ENCODE measurements at regions not wholly inside any gene's neighbourhood (a gene's known extent, or its start where the extent isn't known, plus 50 kb on each side); places are given as distances from the start of the nearest gene placed in this dataset.
"Not testable (repeated sequence)": the region's sequence is repeated elsewhere in the genome, so short reads cannot be mapped to it uniquely, and the experiment has no call there.

- no peaks in the 10 kb centered on the region for H3K9me2 ChIP-seq (replicated peaks; ENCODE audit: insufficient read depth)
- no peaks in the 10 kb centered on the region for H3K79me2 ChIP-seq
- no peak overlapping the region for H3K4me3 ChIP-seq
- H3K27me3 ChIP-seq: no peaks in the 10 kb centered on the region
- no peak for TF ChIP-seq EZH2phosphoT487 (IDR thresholded peaks at IDR 0.05; ENCODE audit: low read depth, severe bottlenecking, unreplicated experiment)
- H3K36me3 ChIP-seq (replicated peaks; ENCODE audit: insufficient read depth, low read depth): no peaks in the 10 kb centered on the region
- H3K4me2 ChIP-seq: no peak overlapping the region
- no peak overlapping the region for H3K27ac ChIP-seq
- WGBS (ENCODE audit: low lambda C conversion rate, missing lambda C conversion rate): 72% methylated on average over 2 of the region's 2 CpGs
- DNase-seq (ENCODE audit: low spot score): no peak
- H3K4me1 ChIP-seq (ENCODE audit: insufficient read depth): no peaks in the 10 kb centered on the region
- H2AFZ ChIP-seq: no peak overlapping the region
- H3K9me3 ChIP-seq (ENCODE audit: low read depth): no peaks in the 10 kb centered on the region
- no peaks in the 10 kb centered on the region for H4K20me1 ChIP-seq (ENCODE audit: insufficient read depth, poor library complexity, severe bottlenecking)
Measured at GRCh38 chr3:104214937-104215336, 1151.8 kb upstream of the ALCAM start.

- not testable (repeated sequence) for H3K27me3 ChIP-seq; H3K4me2 ChIP-seq; DNase-seq (ENCODE audit: low spot score); H3K27ac ChIP-seq; H3K9me3 ChIP-seq (ENCODE audit: low read depth); H3K4me3 ChIP-seq; H3K9me2 ChIP-seq (replicated peaks; ENCODE audit: insufficient read depth); H4K20me1 ChIP-seq (ENCODE audit: insufficient read depth, poor library complexity, severe bottlenecking); H2AFZ ChIP-seq; H3K36me3 ChIP-seq (replicated peaks; ENCODE audit: insufficient read depth, low read depth); H3K79me2 ChIP-seq; H3K4me1 ChIP-seq (ENCODE audit: insufficient read depth)
- 94% methylated on average over 2 of the region's 2 CpGs for WGBS (ENCODE audit: low lambda C conversion rate, missing lambda C conversion rate)
Measured at GRCh38 chr3:104219046-104219445, 1147.7 kb upstream of the ALCAM start.

- H3K79me2 ChIP-seq: no peaks in the 10 kb centered on the region
- no peaks in the 10 kb centered on the region for H3K36me3 ChIP-seq (replicated peaks; ENCODE audit: insufficient read depth, low read depth)
- no peaks in the 10 kb centered on the region for H3K27me3 ChIP-seq
- DNase-seq (ENCODE audit: low spot score): no peak
- TF ChIP-seq EZH2 (IDR thresholded peaks at IDR 0.05; ENCODE audit: borderline replicate concordance) (no peak), EZH2phosphoT487 (IDR thresholded peaks at IDR 0.05; ENCODE audit: low read depth, severe bottlenecking, unreplicated experiment) (no peak)
- TF ChIP-seq, protein P1, sequence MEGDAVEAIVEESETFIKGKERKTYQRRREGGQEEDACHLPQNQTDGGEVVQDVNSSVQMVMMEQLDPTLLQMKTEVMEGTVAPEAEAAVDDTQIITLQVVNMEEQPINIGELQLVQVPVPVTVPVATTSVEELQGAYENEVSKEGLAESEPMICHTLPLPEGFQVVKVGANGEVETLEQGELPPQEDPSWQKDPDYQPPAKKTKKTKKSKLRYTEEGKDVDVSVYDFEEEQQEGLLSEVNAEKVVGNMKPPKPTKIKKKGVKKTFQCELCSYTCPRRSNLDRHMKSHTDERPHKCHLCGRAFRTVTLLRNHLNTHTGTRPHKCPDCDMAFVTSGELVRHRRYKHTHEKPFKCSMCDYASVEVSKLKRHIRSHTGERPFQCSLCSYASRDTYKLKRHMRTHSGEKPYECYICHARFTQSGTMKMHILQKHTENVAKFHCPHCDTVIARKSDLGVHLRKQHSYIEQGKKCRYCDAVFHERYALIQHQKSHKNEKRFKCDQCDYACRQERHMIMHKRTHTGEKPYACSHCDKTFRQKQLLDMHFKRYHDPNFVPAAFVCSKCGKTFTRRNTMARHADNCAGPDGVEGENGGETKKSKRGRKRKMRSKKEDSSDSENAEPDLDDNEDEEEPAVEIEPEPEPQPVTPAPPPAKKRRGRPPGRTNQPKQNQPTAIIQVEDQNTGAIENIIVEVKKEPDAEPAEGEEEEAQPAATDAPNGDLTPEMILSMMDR (IDR thresholded peaks at IDR 0.05; ENCODE audit: poor library complexity): no peak
- H3K27ac ChIP-seq: no peak overlapping the region
- H3K4me3 ChIP-seq: no peak overlapping the region
- H2AFZ ChIP-seq: no peak overlapping the region
- WGBS (ENCODE audit: low lambda C conversion rate, missing lambda C conversion rate): 97% methylated on average over 1 of the region's 1 CpG
- no peaks in the 10 kb centered on the region for H3K9me2 ChIP-seq (replicated peaks; ENCODE audit: insufficient read depth)
- H3K4me2 ChIP-seq: no peak overlapping the region
- no peaks in the 10 kb centered on the region for H4K20me1 ChIP-seq (ENCODE audit: insufficient read depth, poor library complexity, severe bottlenecking)
- H3K4me1 ChIP-seq (ENCODE audit: insufficient read depth): no peaks in the 10 kb centered on the region
- H3K9me3 ChIP-seq (ENCODE audit: low read depth): no peaks in the 10 kb centered on the region
Measured at GRCh38 chr3:104234442-104235194, 1132.1 kb upstream of the ALCAM start.

- 54% methylated on average over 4 of the region's 4 CpGs for WGBS (ENCODE audit: low lambda C conversion rate, missing lambda C conversion rate)
- no peaks in the 10 kb centered on the region for H3K36me3 ChIP-seq (replicated peaks; ENCODE audit: insufficient read depth, low read depth)
- H4K20me1 ChIP-seq (ENCODE audit: insufficient read depth, poor library complexity, severe bottlenecking): no peaks in the 10 kb centered on the region
- H3K9me3 ChIP-seq (ENCODE audit: low read depth): no peaks in the 10 kb centered on the region
- no peak overlapping the region for H3K4me3 ChIP-seq
- H3K27me3 ChIP-seq: no peaks in the 10 kb centered on the region
- H2AFZ ChIP-seq: no peak overlapping the region
- no peak for DNase-seq (ENCODE audit: low spot score)
- no peak overlapping the region for H3K4me2 ChIP-seq
- no peak overlapping the region for H3K27ac ChIP-seq
- no peaks in the 10 kb centered on the region for H3K9me2 ChIP-seq (replicated peaks; ENCODE audit: insufficient read depth)
- TF ChIP-seq EZH2 (IDR thresholded peaks at IDR 0.05; ENCODE audit: borderline replicate concordance) (no peak), EZH2phosphoT487 (IDR thresholded peaks at IDR 0.05; ENCODE audit: low read depth, severe bottlenecking, unreplicated experiment) (no peak)
- TF ChIP-seq, protein P1 (IDR thresholded peaks at IDR 0.05; ENCODE audit: poor library complexity): no peak
- H3K79me2 ChIP-seq: no peaks in the 10 kb centered on the region
- H3K4me1 ChIP-seq (ENCODE audit: insufficient read depth): peaks cover 8% of the 10 kb centered on the region
Measured at GRCh38 chr3:104244680-104245220, 1122.0 kb upstream of the ALCAM start.
